ENCODE measurements at regions not wholly inside any gene's neighbourhood (a gene's known extent, or its start where the extent isn't known, plus 50 kb on each side); places are given as distances from the start of the nearest gene placed in this dataset.

DNA sequence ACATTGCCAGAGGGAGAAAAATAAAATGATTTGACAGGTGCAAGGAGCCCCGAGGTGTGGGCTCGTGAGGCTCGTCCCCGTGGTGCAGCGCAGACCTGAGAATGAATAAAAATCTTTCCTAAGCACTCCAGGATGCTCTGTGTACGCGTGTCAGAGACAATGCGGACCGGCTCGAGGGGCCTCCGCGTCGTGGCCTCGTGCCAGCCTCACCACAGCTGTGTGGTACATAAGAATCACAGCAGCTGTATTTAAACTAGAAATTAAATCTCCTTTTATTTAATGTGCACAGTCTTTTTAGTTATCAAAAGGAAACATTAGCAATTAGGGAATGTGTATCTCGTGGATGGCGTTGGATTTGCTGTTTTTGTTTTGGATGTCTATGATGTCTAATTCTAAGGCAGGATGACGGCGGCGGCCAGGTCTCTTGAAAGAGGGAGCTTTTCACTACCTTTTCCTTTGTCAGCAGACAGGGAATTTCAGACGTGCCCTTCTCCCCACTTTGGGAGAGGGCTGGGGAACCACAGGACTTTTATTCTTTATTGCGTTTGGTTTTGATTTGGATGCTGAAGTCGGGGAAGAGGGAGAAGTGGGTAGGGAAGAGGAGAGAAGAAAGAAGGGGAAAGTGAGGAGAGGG lies 365.3 kb upstream of the SHH start:
- no peak overlapping the region for H3K27ac Mint-ChIP-seq
- TF ChIP-seq EZH2 (IDR thresholded peaks at IDR 0.05; ENCODE audit: borderline replicate concordance, insufficient read depth, low read depth, low read length, poor library complexity, severe bottlenecking): no peak
- TF ChIP-seq, protein P1, sequence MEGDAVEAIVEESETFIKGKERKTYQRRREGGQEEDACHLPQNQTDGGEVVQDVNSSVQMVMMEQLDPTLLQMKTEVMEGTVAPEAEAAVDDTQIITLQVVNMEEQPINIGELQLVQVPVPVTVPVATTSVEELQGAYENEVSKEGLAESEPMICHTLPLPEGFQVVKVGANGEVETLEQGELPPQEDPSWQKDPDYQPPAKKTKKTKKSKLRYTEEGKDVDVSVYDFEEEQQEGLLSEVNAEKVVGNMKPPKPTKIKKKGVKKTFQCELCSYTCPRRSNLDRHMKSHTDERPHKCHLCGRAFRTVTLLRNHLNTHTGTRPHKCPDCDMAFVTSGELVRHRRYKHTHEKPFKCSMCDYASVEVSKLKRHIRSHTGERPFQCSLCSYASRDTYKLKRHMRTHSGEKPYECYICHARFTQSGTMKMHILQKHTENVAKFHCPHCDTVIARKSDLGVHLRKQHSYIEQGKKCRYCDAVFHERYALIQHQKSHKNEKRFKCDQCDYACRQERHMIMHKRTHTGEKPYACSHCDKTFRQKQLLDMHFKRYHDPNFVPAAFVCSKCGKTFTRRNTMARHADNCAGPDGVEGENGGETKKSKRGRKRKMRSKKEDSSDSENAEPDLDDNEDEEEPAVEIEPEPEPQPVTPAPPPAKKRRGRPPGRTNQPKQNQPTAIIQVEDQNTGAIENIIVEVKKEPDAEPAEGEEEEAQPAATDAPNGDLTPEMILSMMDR (IDR thresholded peaks at IDR 0.05): no peak
- Histone ChIP-seq H3K27me3 (replicated peaks in 1 of 4; ENCODE audit: control extremely low read depth in 1 of 4, control insufficient read depth in 3 of 4, insufficient read depth in 4 of 4, low read length in 3 of 4) (no peaks in the 10 kb centered on the region), H2AFZ (ENCODE audit: insufficient read depth, low read depth, low read length, poor library complexity, severe bottlenecking) (no peak overlapping the region), H3K4me2 (replicated peaks; ENCODE audit: low read depth, low read length, poor library complexity, severe bottlenecking) (no peak overlapping the region), H3K27ac (ENCODE audit: low read length in 2 of 2) (no peak overlapping the region), H3K9me3 (ENCODE audit: control extremely low read depth in 1 of 3, control insufficient read depth in 2 of 3, insufficient read depth in 1 of 3, low read length in 2 of 3) (peaks cover 0 to 2% (median 0%) of the 10 kb centered on the region in 3 donors), H3K9ac (ENCODE audit: low read length) (no peak overlapping the region), H4K20me1 (ENCODE audit: control insufficient read depth, insufficient read depth, low read length, poor library complexity, severe bottlenecking) (no peaks in the 10 kb centered on the region), H3K4me3 (ENCODE audit: control extremely low read depth in 1 of 5, extremely low read depth in 1 of 5, insufficient read depth in 1 of 5, low read depth in 2 of 5, low read length in 4 of 5) (no peak overlapping the region), H3K36me3 (replicated peaks in 1 of 2; ENCODE audit: control extremely low read depth in 1 of 2, control insufficient read depth in 1 of 2, extremely low read depth in 1 of 2, insufficient read depth in 2 of 2, low read length in 1 of 2) (no peaks in the 10 kb centered on the region), H3K79me2 (ENCODE audit: control insufficient read depth, insufficient read depth, low read length) (no peaks in the 10 kb centered on the region), H3K4me1 (ENCODE audit: control insufficient read depth in 2 of 2, insufficient read depth in 2 of 2, low read length in 2 of 2) (no peaks in the 10 kb centered on the region)
- H3K4me3 Mint-ChIP-seq: no peak overlapping the region
- WGBS (ENCODE audit: insufficient coverage): 85% methylated on average over 13 of the region's 22 CpGs
- ChIA-PET CTCF (no interaction called here), POLR2A (no interaction called here)
- H3K9me3 Mint-ChIP-seq (ENCODE audit: insufficient read depth): no peaks in the 10 kb centered on the region
- H3K4me1 Mint-ChIP-seq: no peaks in the 10 kb centered on the region
- peaks cover 6% of the 10 kb centered on the region for H3K27me3 Mint-ChIP-seq
- DNase-seq: no peak
- intact Hi-C loops (cut with micrococcal nuclease): no loop called here
- ATAC-seq (ENCODE audit: low read depth): no peak

DNA sequence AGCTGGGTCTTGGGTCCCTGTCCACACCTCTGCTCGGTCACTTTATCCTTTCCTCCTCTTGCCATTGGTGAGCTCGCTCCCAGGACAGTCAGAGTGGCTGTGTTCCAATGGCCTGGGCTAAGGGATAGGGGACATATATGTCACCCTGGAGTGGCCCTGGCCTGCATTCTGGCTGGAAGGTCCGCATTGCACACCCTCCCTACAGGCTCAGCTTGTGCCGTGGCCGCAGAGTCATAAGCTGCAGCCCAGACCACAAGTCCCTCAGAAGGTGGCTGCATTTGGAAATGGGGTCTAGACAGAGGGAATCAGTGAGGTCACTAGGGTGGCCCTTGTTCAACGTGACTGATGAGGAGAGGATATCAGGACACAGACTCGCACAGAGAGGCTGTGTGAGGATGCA lies 363.8 kb upstream of the SHH start:
- Histone ChIP-seq H3K27me3 (replicated peaks in 1 of 4; ENCODE audit: control extremely low read depth in 1 of 4, control insufficient read depth in 3 of 4, insufficient read depth in 4 of 4, low read length in 3 of 4) (no peaks in the 10 kb centered on the region), H4K20me1 (ENCODE audit: control insufficient read depth, insufficient read depth, low read length, poor library complexity, severe bottlenecking) (no peaks in the 10 kb centered on the region), H3K4me2 (replicated peaks; ENCODE audit: low read depth, low read length, poor library complexity, severe bottlenecking) (no peak overlapping the region), H3K9me3 (ENCODE audit: control extremely low read depth in 1 of 3, control insufficient read depth in 2 of 3, insufficient read depth in 1 of 3, low read length in 2 of 3) (peaks cover 0 to 2% (median 0%) of the 10 kb centered on the region in 3 donors), H3K27ac (ENCODE audit: low read length in 2 of 2) (no peak overlapping the region), H3K36me3 (replicated peaks in 1 of 2; ENCODE audit: control extremely low read depth in 1 of 2, control insufficient read depth in 1 of 2, extremely low read depth in 1 of 2, insufficient read depth in 2 of 2, low read length in 1 of 2) (no peaks in the 10 kb centered on the region), H3K4me3 (ENCODE audit: control extremely low read depth in 1 of 5, extremely low read depth in 1 of 5, insufficient read depth in 1 of 5, low read depth in 2 of 5, low read length in 4 of 5) (no peak overlapping the region), H2AFZ (ENCODE audit: insufficient read depth, low read depth, low read length, poor library complexity, severe bottlenecking) (no peak overlapping the region), H3K9ac (ENCODE audit: low read length) (no peak overlapping the region), H3K79me2 (ENCODE audit: control insufficient read depth, insufficient read depth, low read length) (no peaks in the 10 kb centered on the region), H3K4me1 (ENCODE audit: control insufficient read depth in 2 of 2, insufficient read depth in 2 of 2, low read length in 2 of 2) (no peaks in the 10 kb centered on the region)
- no peak for TF ChIP-seq EZH2 (IDR thresholded peaks at IDR 0.05; ENCODE audit: borderline replicate concordance, insufficient read depth, low read depth, low read length, poor library complexity, severe bottlenecking)
- TF ChIP-seq, protein P1 (IDR thresholded peaks at IDR 0.05): no peak
- Mint-ChIP-seq H3K27ac (no peak overlapping the region), H3K4me3 (no peak overlapping the region), H3K4me1 (no peaks in the 10 kb centered on the region), H3K9me3 (ENCODE audit: insufficient read depth) (no peaks in the 10 kb centered on the region), H3K27me3 (no peaks in the 10 kb centered on the region)
- intact Hi-C loops (cut with micrococcal nuclease): no loop called here
- 86% methylated on average over 4 of the region's 7 CpGs for WGBS (ENCODE audit: insufficient coverage)
- ChIA-PET POLR2A (no interaction called here), CTCF (no interaction called here)
- no peak for ATAC-seq (ENCODE audit: low read depth)
- no peak for DNase-seq

All from B cell (primary cell).